Psoas muscle (tissue), 7 donors: ENCODE measurements at regions not wholly inside any gene's neighbourhood (a gene's known extent, or its start where the extent isn't known, plus 50 kb on each side); places are given as distances from the start of the nearest gene placed in this dataset.

ENCODE experiments used
- ATAC-seq, 4 donors: fragments of 200-7000 bp; cut with Tn5 transposase; one replicate each; pipeline ENCODE4 v1.9.1; 2020; ENCODE audit warnings: moderate library complexity in 3 of 4, mild to moderate bottlenecking in 2 of 4
- DNase-seq, 2 donors: peaks; one replicate each; pipeline ENCODE4 v3.0.0-alpha.2; 2020
- H3K27ac ChIP-seq: fragments of 200-600 bp; one replicate; pipeline ENCODE4 v1.8.0; 2022
- H3K27me3 ChIP-seq, 3 donors: fragments of 200-600 bp in 1 of 3; one replicate each; pipeline versions ENCODE4 v1.6.1 to v1.8.0; 2013 to 2022; ENCODE audit warnings: low read length in 2 of 3, mild to moderate bottlenecking in 2 of 3, moderate library complexity in 1 of 3; ENCODE audit not compliant: insufficient read depth in 3 of 3
- H3K36me3 ChIP-seq, 2 donors: fragments of 200-600 bp in 1 of 2; one replicate each; pipeline versions ENCODE4 v1.6.1 to v1.8.0; 2013 to 2022; ENCODE audit warnings: low read depth in 1 of 2, mild to moderate bottlenecking in 1 of 2, moderate library complexity in 1 of 2; ENCODE audit not compliant: insufficient read depth in 1 of 2
- H3K4me1 ChIP-seq: fragments of 200-600 bp; one replicate; pipeline ENCODE4 v1.8.0; 2022
- H3K4me3 ChIP-seq: fragments of 200-600 bp; one replicate; pipeline ENCODE4 v1.8.0; 2022; ENCODE audit warnings: mild to moderate bottlenecking
- H3K9me3 ChIP-seq: fragments of 200-600 bp; one replicate; pipeline ENCODE4 v1.8.0; 2022
- CTCF ChIP-seq: fragments of 200-600 bp; IDR thresholded peaks from one replicate; pipeline ENCODE4 v1.8.0; 2022; ENCODE audit warnings: antibody characterized with exemption
- WGBS, 3 donors: extraction: QIAGEN DNeasy Blood & Tissue Kit; methylation state at CpG; one replicate each; pipeline versions ENCODE4 v1.1.6 to v1.1.7; 2013; 5-methylcytosine and 5-hydroxymethylcytosine counted together
- intact Hi-C, 2 donors: fragments of 100-400 bp; cut with DNase I; formaldehyde crosslinking; loops; one replicate each; pipeline versions ENCODE4 v1.11.0 to v1.14.2; 2022
- donor health status: healthy with polysubstance abuse.
- donor health status: DM: no; HTN: no; CAD: no; lungs with moderate emphysema.
- donor health status: Bipolar disorder and iron deficiency.
- donor health status: healthy.
- donor health status: DM: yes; HTN: yes; CAD: no.
- donor health status: DM: no; HTN: no; CAD: no.
- donor health status: DM: yes; HTN: yes; CAD: no.

- ATAC-seq: no peak
Measured at GRCh38 chr20:7291323-7291943, 523.9 kb downstream of the BMP2 start.

GRCh38 chr20:7291946-7292345, 524.5 kb downstream of the BMP2 start:
- Histone ChIP-seq H3K9me3 (no peaks in the 10 kb centered on the region), H3K4me1 (no peaks in the 10 kb centered on the region), H3K4me3 (no peak overlapping the region), H3K27me3 (no peaks in the 10 kb centered on the region), H3K27ac (no peak overlapping the region), H3K36me3 (no peaks in the 10 kb centered on the region)
- DNase-seq (no peak), ATAC-seq (no peak)
- TF ChIP-seq CTCF: no peak
- intact Hi-C loops: no loop called here

More at GRCh38 chr20:7291323-7291943, 523.9 kb downstream of the BMP2 start:
- Histone ChIP-seq H3K27ac (no peak overlapping the region), H3K36me3 (no peaks in the 10 kb centered on the region), H3K4me1 (no peaks in the 10 kb centered on the region), H3K9me3 (no peaks in the 10 kb centered on the region), H3K27me3 (no peaks in the 10 kb centered on the region), H3K4me3 (no peak overlapping the region)
- intact Hi-C loops: no loop called here
- WGBS, 3 donors: 38 to 80% (median 79%) methylated on average over 2 of the region's 2 CpGs
- TF ChIP-seq CTCF: no peak
- no peak for DNase-seq

GRCh38 chr20:7294816-7295360, 527.4 kb downstream of the BMP2 start:
- no peaks in the 10 kb centered on the region for H3K27me3 ChIP-seq
- no peak overlapping the region for H3K4me3 ChIP-seq
- no peak for DNase-seq
- no peaks in the 10 kb centered on the region for H3K4me1 ChIP-seq
- intact Hi-C loops: no loop called here
- TF ChIP-seq CTCF: no peak
- 83 to 89% (median 84%) methylated on average over 6 of the region's 6 CpGs for WGBS, 3 donors
- H3K9me3 ChIP-seq: no peaks in the 10 kb centered on the region
- no peak for ATAC-seq
- no peaks in the 10 kb centered on the region for H3K36me3 ChIP-seq
- H3K27ac ChIP-seq: no peak overlapping the region

- 75 to 85% (median 83%) methylated on average over 2 of the region's 2 CpGs for WGBS, 3 donors
Measured at GRCh38 chr20:7301807-7302206, 534.3 kb downstream of the BMP2 start.

More at GRCh38 chr20:7301807-7302206, 534.3 kb downstream of the BMP2 start:
- intact Hi-C loops: no loop called here
- Histone ChIP-seq H3K36me3 (no peaks in the 10 kb centered on the region), H3K4me3 (no peak overlapping the region), H3K9me3 (no peaks in the 10 kb centered on the region), H3K27me3 (no peaks in the 10 kb centered on the region), H3K4me1 (no peaks in the 10 kb centered on the region), H3K27ac (no peak overlapping the region)
- no peak for TF ChIP-seq CTCF
- no peak for ATAC-seq
- no peak for DNase-seq
